ENCODE measurements at regions not wholly inside any gene's neighbourhood (a gene's known extent, or its start where the extent isn't known, plus 50 kb on each side); places are given as distances from the start of the nearest gene placed in this dataset.

DNA sequence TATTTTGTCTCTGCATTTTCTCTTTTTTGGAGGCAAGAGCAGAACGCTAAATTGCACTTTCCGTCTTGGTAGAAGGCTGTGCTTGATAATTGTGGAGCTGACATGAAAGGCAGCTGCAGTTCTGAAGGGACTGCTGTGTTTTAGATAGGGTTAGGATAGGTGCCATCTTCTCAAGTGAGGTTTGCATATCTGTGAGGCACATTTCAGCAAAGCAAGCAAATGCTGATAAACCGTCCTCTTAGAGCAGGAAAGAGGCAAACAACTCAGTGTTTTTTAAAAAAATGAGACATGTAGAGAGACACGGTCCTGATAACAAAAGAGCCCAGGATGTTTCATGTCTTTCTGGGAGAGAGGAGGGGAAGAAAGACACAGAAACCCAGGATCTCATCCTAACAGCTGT is 217.7 kb downstream of the SOCS6 start:
- DNase-seq (ENCODE audit: low read depth, low spot score), result no peak
- POLR2A ChIA-PET, result no interaction called here

DNA sequence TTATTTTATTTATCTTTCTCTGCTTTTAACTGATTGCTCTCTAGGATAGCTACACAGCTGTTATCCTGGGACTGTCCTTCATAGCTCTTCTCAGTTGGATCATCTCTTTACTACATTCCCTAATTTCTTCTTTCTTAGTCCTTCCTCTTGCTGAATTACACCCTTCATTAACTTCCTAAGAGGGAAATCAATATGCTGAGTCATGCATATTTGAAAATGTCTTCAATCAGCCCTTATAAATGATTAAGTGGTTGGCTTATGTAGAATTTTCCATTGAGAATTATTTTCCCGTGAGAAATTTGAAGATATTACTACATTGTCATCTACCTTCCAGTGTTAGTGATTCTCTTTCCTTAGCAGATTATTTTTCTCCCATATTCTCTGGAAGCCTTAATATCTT is 214.2 kb downstream of the SOCS6 start:
- TF ChIP-seq, protein P1, sequence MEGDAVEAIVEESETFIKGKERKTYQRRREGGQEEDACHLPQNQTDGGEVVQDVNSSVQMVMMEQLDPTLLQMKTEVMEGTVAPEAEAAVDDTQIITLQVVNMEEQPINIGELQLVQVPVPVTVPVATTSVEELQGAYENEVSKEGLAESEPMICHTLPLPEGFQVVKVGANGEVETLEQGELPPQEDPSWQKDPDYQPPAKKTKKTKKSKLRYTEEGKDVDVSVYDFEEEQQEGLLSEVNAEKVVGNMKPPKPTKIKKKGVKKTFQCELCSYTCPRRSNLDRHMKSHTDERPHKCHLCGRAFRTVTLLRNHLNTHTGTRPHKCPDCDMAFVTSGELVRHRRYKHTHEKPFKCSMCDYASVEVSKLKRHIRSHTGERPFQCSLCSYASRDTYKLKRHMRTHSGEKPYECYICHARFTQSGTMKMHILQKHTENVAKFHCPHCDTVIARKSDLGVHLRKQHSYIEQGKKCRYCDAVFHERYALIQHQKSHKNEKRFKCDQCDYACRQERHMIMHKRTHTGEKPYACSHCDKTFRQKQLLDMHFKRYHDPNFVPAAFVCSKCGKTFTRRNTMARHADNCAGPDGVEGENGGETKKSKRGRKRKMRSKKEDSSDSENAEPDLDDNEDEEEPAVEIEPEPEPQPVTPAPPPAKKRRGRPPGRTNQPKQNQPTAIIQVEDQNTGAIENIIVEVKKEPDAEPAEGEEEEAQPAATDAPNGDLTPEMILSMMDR (IDR thresholded peaks at IDR 0.05; ENCODE audit: insufficient read depth, low read length, missing control alignments), result no peak
- ChIA-PET POLR2A (no interaction called here), CTCF (interaction anchor here (5.6 kb wide), 1 partner anchor 13 kb away, joined by 53 read pairs; no protein-coding TSS in a partner anchor)
- DNase-seq (ENCODE audit: low read depth, low spot score), result no peak
- no peak overlapping the region for H3K4me3 ChIP-seq (ENCODE audit: low read depth, low read length)

More for the DNA sequence above, 217.7 kb downstream of the SOCS6 start:
- CTCF ChIA-PET, result interaction anchor here (3.5 kb wide), 1 partner anchor 15 kb away, joined by 23 read pairs; no protein-coding TSS in a partner anchor
- TF ChIP-seq, protein P1 (IDR thresholded peaks at IDR 0.05; ENCODE audit: insufficient read depth, low read length, missing control alignments), result no peak
- no peak overlapping the region for H3K4me3 ChIP-seq (ENCODE audit: low read depth, low read length)

DNA sequence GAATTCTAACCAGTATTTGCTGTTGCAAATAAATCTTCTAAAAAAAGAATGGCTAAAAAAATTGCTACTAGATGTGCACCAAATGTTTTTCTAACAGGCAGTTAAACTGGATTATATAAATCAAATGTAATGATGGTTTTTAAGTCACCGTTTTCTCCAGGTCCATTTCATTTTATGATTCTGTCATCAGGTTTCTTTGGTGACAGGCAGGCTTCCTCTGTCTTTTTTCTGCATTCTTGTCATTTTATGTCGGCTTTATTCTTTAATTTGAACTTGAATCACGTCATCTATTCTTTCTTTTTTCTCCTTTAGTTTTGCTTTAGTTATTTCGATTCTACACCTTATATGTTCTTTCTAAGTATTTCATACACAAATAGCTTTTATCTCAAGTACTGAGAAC is 212.5 kb downstream of the SOCS6 start:
- CTCF ChIA-PET, result interaction anchor here (5.6 kb wide), 1 partner anchor 11 kb away, joined by 53 read pairs; no protein-coding TSS in a partner anchor
- POLR2A ChIA-PET, result no interaction called here

DNA sequence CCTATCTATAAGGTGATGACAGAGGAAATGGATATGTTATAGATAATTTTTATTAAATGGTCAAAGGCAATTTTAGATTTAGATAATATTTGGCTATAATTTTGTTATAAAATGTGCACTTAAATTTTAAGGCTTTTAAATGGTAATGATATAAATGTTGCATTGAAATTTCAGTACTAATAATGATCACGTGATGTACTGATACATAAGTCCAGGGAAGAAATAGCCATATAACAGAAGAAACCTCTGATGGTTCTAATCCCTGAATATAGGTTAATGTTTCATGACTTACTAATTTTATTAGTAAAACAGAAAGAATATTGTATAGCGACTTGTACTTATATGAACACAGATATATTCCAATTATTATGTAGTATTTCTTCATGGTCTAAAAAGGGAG is 211.9 kb downstream of the SOCS6 start:
- ChIA-PET CTCF (interaction anchor here (5.6 kb wide), 1 partner anchor 11 kb away, joined by 53 read pairs; no protein-coding TSS in a partner anchor), POLR2A (no interaction called here)
- TF ChIP-seq, protein P1 (IDR thresholded peaks at IDR 0.05; ENCODE audit: insufficient read depth, low read length, missing control alignments), result no peak
- H3K4me3 ChIP-seq (ENCODE audit: low read depth, low read length), result no peak overlapping the region
- DNase-seq (ENCODE audit: low read depth, low spot score), result no peak

More for the DNA sequence above, 212.5 kb downstream of the SOCS6 start:
- TF ChIP-seq, protein P1 (IDR thresholded peaks at IDR 0.05; ENCODE audit: insufficient read depth, low read length, missing control alignments), result no peak
- DNase-seq (ENCODE audit: low read depth, low spot score), result no peak
- no peak overlapping the region for H3K4me3 ChIP-seq (ENCODE audit: low read depth, low read length)

DNA sequence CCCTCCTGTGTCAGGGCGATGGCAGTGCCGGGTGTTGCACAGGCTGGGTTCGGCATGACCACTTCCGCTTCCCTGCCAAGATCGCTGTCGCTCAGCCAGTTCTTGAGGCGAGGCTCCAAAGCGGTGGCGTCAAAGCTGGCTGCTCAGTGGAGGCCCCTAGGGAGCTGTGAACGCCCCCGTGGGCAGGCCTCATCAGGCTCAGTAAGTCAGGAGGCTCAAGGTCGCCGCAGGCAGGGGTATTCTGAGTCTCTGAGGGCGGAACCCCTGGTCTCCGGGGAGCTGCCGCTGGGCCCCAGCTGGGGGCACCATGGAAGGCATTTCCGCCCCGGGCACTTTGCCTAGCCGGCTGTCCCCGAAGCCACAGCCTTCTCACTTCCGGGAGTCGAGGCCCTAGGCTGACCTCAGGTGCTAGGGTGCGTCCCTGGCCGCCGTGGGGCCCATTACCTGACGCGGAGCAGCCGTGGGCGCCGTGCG is 210.4 kb downstream of the SOCS6 start:
- H3K4me3 ChIP-seq (ENCODE audit: low read depth, low read length), result no peak overlapping the region
- CTCF ChIA-PET, result interaction anchor here (5.6 kb wide), 1 partner anchor 9 kb away, joined by 53 read pairs; no protein-coding TSS in a partner anchor
- TF ChIP-seq, protein P1 (IDR thresholded peaks at IDR 0.05; ENCODE audit: insufficient read depth, low read length, missing control alignments), result no peak
- POLR2A ChIA-PET, result no interaction called here
- DNase-seq (ENCODE audit: low read depth, low spot score), result no peak

DNA sequence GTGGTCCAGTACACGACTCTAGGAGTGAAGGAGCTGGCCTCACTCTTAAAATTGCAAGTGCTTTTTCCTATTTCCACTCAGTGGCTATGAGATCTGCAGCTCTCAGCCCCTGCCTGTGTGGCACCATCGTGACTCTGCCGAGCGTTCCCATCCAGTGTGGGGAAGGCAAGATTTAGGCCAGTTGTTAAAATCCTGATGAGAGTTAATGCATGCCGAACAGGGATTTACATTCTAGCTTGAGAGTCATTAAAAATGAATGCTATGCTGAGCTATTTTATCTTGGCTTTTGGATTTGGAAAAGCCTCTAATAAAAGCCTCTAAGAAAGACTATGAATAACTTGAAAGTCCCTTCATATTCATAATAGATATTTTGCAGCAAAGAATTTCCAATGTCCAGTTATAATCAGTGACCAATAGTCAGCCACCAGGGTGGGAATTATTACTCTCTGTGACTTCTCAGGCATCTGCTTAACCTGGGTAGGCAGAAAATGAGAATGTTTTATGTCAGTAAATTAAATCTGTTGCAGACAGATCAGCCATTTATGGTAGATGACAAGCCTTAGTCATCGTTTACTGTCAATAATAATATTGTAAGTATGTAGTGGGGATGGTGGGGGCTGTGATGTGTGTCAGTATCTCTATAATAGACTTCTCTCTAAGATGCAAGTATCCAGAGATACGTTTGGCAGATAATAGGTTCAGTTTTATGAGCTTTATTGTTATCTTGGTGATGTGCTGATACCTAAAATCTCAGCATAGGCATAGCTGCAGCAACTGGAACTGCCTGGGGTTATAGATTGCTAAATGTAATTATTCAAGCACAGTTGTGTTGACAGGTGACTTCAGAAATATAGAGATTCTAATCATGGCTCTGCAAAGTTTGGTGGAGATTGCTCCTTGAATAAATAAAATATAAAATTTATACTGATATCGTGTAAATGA is 207.8 kb downstream of the SOCS6 start:
- no peak for DNase-seq (ENCODE audit: low read depth, low spot score)
- ChIA-PET CTCF (no interaction called here), POLR2A (no interaction called here)
- H3K4me3 ChIP-seq (ENCODE audit: low read depth, low read length), result no peak overlapping the region
- TF ChIP-seq, protein P1 (IDR thresholded peaks at IDR 0.05; ENCODE audit: insufficient read depth, low read length, missing control alignments), result no peak

Data from AG04449 (cell line).